GM19328 (cell line): ENCODE measurements at regions not wholly inside any gene's neighbourhood (a gene's known extent, or its start where the extent isn't known, plus 50 kb on each side); places are given as distances from the start of the nearest gene placed in this dataset.

Source experiments
- ATAC-seq: cut with Tn5 transposase; IDR thresholded peaks from one replicate; pipeline ENCODE4 v1.9.1; 2021; ENCODE audit warnings: mild to moderate bottlenecking, moderate library complexity; ENCODE audit not compliant: unreplicated experiment

GRCh38 chr16:49010396-49010795, 271.2 kb downstream of the CBLN1 start:
- ATAC-seq = no peak

- no peak for ATAC-seq
These were observed 272.4 kb downstream of the CBLN1 start for GRCh38 chr16:49009204-49009603.

DNA sequence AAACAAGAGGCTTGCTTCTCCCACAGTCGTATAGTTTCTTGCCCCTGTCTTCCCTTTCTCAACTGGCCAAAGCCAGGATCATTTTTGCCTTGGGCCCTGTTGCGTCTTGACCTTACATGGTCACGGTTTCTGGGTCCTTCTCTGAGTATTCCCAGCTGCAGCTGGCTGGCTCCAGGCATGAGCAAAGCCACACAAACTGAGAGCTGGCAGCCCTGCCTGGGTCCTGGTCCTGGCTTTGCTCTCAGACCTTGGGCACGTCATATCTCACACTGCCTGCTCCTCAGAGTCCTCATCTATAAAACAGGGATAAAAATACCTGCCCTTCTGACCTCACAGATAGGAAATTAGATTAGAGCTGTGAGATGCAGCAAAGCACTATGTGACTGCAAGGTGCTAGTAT, 277.6 kb downstream of the CBLN1 start:
- ATAC-seq = no peak

DNA sequence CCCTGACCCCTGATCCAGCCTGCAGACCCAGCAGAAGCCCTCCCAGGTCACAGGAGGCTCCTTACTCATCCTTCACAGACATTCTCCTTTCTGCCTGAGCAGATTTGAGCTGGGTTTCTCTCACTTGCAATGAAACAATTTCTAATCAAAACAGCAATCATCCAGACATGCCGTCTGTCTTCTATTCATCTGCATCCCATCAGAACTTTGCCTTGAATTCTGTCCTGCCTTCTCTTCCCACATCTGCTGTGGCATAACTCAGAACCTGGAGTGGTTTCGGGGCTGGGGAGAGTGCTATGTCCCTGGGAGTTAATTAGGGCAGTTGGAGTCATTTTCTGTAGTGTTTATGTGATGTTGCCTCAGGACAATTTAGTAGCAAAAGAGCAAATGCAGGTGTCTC, 278.6 kb downstream of the CBLN1 start:
- no peak for ATAC-seq

DNA sequence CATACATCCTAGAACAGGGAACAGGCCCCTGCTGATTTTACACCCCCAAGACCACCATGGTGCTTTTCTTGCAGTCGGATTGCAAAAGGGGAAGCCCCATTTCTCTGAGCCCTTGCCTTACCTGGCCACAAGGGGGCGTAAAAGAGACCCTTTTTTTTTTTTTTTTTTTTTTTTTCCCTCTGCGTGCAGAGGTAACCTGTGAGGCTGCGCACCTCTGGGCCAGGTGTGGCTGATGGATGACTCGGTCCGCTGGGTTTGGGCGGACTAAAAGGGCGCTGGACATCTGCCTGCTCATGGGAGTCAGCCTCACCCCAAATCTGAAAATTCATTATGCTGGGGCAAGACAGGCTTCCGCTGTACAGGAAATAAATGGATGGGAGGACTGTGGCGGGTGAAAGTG, 281.0 kb downstream of the CBLN1 start:
- no peak for ATAC-seq

- ATAC-seq = no peak
These were observed 282.1 kb downstream of the CBLN1 start for GRCh38 chr16:48999508-48999907.

GRCh38 chr16:48999044-48999443, 282.6 kb downstream of the CBLN1 start:
- no peak for ATAC-seq

GRCh38 chr16:48997946-48998345, 283.7 kb downstream of the CBLN1 start:
- ATAC-seq = no peak

- ATAC-seq = no peak
These were observed 284.5 kb downstream of the CBLN1 start for GRCh38 chr16:48997081-48997615.

GRCh38 chr16:48978501-48978900, 303.1 kb downstream of the CBLN1 start:
- no peak for ATAC-seq

GRCh38 chr16:48972236-48972635, 309.4 kb downstream of the CBLN1 start:
- ATAC-seq = no peak

DNA sequence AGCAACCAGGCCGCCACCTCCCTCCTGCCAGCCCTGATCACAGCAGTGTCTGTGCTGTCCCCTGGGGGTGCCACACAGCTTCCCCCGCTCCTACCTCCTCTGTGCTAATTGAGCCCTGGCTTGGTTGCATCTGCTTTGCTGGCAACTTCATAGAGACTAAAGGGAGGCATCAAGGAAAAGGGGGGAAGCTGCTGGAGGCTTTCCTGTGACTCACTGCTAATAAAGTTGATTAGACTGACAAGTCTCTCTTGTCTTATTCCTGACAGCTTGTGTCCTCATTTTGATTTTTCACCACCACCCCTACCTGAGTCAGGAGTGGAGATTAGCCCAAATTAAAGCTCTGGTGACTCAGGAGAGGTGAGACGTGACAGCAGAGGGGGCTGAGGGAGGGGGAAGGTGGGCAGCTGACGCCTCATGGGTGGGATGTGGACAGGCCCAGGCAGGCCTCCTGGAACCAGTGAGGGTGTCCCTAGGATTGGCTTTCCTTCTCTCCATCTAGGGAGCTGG, 310.0 kb downstream of the CBLN1 start:
- no peak for ATAC-seq

GRCh38 chr16:48970216-48970615, 311.4 kb downstream of the CBLN1 start:
- ATAC-seq = no peak

DNA sequence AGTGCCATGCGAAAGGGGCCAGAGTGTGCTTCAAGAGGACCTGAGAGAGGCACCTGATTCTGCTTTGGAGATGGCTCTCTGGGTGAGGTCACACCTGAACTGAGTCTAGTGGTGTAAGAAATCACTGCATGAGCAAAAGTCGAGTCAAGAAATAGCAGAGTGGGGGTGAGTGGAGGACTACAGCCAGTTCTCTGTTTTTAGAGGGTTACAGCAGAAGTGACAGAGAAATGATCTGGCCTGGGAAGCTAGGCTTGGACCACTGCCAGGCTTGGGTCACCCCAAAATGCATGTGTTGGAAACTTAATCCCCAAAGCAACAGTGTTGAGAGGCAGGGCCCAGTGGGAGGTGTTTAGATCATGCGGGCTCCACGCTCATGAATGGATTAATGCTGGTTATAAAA, 312.0 kb downstream of the CBLN1 start:
- no peak for ATAC-seq

DNA sequence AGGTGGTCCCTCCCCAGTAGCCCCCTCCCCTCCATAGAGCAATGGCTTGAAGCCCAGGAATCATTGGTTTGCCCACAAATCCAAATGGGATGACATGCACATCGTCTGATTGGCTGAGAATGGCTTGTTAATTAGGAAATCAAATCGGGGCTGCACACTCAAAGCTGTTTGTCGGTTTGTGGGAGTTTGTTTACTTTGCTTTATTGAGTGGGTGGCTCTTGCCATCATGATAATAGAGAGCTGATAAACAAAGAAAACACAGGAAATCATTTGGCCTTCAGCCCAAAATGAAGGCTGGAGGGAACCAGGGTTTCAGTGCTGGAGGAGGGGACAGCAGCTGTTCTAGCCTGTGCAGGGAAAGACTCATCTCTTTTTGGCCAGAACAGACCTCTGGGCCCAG, 316.3 kb downstream of the CBLN1 start:
- no peak for ATAC-seq

GRCh38 chr16:48963901-48964615, 317.6 kb downstream of the CBLN1 start:
- no peak for ATAC-seq

DNA sequence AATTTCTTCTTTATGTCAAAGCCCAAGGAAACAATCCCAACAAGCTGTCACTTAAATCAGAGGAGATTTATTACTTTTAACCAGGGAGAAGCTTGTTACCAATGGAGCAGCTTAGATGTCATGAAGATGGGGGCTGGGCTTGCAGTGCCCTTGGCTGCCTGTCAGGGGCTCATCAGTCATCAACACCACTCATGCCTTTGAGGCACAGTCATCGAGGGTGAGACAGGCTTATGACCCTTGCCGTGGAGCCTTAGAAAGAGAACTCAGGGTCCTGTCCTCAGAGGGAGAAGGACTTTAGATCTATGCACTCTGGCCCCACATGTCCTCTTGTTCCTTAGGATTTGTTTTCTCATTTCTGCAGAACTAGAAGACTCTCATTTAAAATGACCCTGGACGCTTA, 318.3 kb downstream of the CBLN1 start:
- ATAC-seq = no peak

DNA sequence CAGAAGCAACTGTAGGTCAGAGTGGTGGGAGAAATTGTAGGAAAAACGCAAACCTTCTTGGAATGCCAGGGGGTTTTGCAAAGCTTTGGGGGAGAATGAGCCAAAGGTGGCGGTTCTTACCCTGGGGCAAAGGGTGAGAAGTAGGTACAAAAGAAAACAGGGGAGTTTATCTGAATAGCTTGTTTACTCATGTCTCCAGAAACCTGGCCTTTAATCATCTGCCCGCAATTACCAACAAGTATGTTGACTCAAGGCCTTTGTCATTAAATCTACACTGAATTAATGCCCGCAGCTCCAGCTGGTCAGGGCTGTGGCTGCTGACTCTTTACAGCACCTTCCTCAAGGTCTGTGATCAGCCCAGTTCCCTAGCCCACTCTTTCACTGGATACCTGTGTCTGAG, 320.1 kb downstream of the CBLN1 start:
- no peak for ATAC-seq

DNA sequence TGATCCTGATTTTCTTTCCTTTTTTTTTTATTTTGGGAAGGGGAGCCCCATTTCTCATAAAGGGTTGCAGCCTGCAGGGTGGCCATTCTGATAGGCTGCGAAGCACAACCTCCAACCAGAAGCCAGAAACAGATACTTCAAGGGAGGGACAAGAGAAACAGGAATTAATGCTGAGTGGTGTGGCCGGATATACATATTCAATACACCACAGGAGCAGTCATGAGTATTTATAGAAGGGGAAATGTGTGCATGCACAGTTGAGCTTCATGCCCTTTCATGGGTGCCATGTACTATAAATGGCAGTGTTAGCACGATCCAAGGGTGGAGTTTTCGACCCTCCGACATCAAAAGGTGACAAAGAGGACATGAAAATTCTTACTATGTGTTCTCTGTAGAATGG, 320.8 kb downstream of the CBLN1 start:
- ATAC-seq = no peak

DNA sequence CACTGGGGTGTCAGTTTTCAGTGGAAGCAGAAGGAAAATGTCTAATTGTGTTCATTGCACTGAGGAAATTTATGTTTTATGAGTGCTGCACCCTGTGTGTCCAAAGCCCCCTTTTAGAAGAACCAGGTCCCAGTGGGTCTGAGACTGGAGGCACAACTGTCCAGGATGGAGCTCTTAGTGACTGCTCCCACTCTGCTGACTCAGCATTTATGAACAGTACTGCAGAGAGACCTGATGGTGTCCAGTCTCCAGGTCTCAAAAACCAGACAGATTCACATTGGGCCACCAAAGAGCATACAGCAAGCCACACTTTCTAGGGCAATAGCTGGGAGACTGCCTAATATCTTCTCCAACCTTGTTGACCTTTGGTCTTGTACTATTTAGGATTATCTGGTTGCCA, 321.9 kb downstream of the CBLN1 start:
- no peak for ATAC-seq

- ATAC-seq = no peak
These were observed 322.4 kb downstream of the CBLN1 start for GRCh38 chr16:48959204-48959603.

GRCh38 chr16:48958681-48959080, 323.0 kb downstream of the CBLN1 start:
- no peak for ATAC-seq

- no peak for ATAC-seq
These were observed 325.0 kb downstream of the CBLN1 start for GRCh38 chr16:48956620-48957019.
